ENCODE measurements at regions not wholly inside any gene's neighbourhood (a gene's known extent, or its start where the extent isn't known, plus 50 kb on each side); places are given as distances from the start of the nearest gene placed in this dataset.

- H3K36me3 ChIP-seq = no peaks in the 10 kb centered on the region
- peaks cover 5% of the 10 kb centered on the region for H3K9me3 ChIP-seq (ENCODE audit: severe bottlenecking)
- peaks cover 70% of the 10 kb centered on the region for H3K27me3 ChIP-seq (ENCODE audit: insufficient read depth, low read depth, severe bottlenecking)
- H3K27ac ChIP-seq = no peak overlapping the region
- H3K4me3 ChIP-seq (ENCODE audit: low read depth, low read length) = no peak overlapping the region
- no peak for DNase-seq
- TF ChIP-seq, protein P1, sequence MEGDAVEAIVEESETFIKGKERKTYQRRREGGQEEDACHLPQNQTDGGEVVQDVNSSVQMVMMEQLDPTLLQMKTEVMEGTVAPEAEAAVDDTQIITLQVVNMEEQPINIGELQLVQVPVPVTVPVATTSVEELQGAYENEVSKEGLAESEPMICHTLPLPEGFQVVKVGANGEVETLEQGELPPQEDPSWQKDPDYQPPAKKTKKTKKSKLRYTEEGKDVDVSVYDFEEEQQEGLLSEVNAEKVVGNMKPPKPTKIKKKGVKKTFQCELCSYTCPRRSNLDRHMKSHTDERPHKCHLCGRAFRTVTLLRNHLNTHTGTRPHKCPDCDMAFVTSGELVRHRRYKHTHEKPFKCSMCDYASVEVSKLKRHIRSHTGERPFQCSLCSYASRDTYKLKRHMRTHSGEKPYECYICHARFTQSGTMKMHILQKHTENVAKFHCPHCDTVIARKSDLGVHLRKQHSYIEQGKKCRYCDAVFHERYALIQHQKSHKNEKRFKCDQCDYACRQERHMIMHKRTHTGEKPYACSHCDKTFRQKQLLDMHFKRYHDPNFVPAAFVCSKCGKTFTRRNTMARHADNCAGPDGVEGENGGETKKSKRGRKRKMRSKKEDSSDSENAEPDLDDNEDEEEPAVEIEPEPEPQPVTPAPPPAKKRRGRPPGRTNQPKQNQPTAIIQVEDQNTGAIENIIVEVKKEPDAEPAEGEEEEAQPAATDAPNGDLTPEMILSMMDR (IDR thresholded peaks at IDR 0.05; ENCODE audit: low read depth, low read length) = no peak
Measured at GRCh38 chr19:29387586-29387985, 138.2 kb upstream of the VSTM2B start.

- no peak overlapping the region for H3K4me3 ChIP-seq (ENCODE audit: low read depth, low read length)
- H3K9me3 ChIP-seq (ENCODE audit: severe bottlenecking) = peaks cover 5% of the 10 kb centered on the region
- DNase-seq = no peak
- H3K36me3 ChIP-seq = no peaks in the 10 kb centered on the region
- TF ChIP-seq, protein P1 (IDR thresholded peaks at IDR 0.05; ENCODE audit: low read depth, low read length) = no peak
- peaks cover 73% of the 10 kb centered on the region for H3K27me3 ChIP-seq (ENCODE audit: insufficient read depth, low read depth, severe bottlenecking)
- H3K27ac ChIP-seq = no peak overlapping the region
Measured at GRCh38 chr19:29389495-29389894, 136.3 kb upstream of the VSTM2B start.

DNA sequence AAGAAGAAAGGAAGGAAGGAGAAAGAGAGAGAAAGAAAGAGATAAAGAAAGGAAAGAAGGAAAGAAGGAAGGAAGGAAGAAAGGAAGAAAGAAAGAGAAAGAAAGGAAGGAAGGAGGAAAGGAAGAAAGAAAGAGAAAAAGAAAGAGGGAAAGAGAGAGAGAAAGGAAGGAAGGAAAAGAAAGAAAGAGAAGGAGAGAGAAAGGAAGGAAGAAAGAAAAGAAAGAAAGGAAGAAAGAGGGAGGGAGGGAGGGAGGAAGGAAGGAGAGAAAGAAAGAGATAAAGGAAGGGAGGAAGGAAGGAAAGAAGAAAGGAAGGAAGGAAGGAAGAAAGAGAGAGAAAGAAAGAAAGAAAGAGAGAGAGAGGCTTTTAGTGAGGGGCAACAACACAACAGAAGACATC is 135.1 kb upstream of the VSTM2B start:
- TF ChIP-seq, protein P1 (IDR thresholded peaks at IDR 0.05; ENCODE audit: low read depth, low read length) = no peak

DNA sequence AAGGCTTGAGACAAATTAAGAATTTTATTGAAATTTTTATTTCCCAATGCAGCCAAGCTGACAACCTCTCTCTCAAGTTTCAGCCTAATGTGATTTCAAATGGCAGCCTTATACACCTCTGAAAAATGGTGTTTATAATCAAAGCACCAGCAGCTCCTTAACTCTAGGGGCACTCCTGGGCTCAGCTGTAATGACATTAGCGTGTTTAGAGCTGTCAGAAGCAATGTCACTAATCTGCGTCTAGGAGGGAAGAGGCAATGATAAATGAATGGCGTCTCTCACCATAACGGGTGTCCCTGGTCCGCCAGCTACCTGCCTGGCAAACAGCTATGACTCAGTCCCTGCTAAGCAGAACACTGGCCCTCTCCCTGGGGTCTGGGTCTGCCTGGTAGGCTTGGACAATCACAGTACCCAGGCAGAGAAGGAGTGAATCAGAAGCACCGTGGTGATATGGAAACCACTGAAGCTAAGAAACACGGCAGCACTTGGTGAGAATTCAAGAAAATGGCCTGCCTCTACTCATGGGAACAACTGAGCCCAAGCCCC is 131.8 kb upstream of the VSTM2B start:
- Histone ChIP-seq H3K27ac (no peak overlapping the region), H3K4me3 (ENCODE audit: low read depth, low read length) (no peak overlapping the region), H3K9me3 (ENCODE audit: severe bottlenecking) (peaks cover 5% of the 10 kb centered on the region), H3K27me3 (ENCODE audit: insufficient read depth, low read depth, severe bottlenecking) (peaks cover 71% of the 10 kb centered on the region), H3K36me3 (no peaks in the 10 kb centered on the region)
- TF ChIP-seq, protein P1 (IDR thresholded peaks at IDR 0.05; ENCODE audit: low read depth, low read length) = 0 out of 2 replicates have a peak, but pooled peaks have one; percentile 3
- no peak for DNase-seq

More for the DNA sequence above, 135.1 kb upstream of the VSTM2B start:
- Histone ChIP-seq H3K27me3 (ENCODE audit: insufficient read depth, low read depth, severe bottlenecking) (peaks cover 72% of the 10 kb centered on the region), H3K36me3 (no peaks in the 10 kb centered on the region), H3K27ac (no peak overlapping the region), H3K4me3 (ENCODE audit: low read depth, low read length) (no peak overlapping the region), H3K9me3 (ENCODE audit: severe bottlenecking) (peaks cover 5% of the 10 kb centered on the region)
- no peak for DNase-seq

GRCh38 chr19:29395111-29395733 is 130.6 kb upstream of the VSTM2B start:
- TF ChIP-seq, protein P1 (IDR thresholded peaks at IDR 0.05; ENCODE audit: low read depth, low read length) = no peak
- Histone ChIP-seq H3K9me3 (ENCODE audit: severe bottlenecking) (peaks cover 5% of the 10 kb centered on the region), H3K4me3 (ENCODE audit: low read depth, low read length) (no peak overlapping the region), H3K27me3 (ENCODE audit: insufficient read depth, low read depth, severe bottlenecking) (peaks cover 74% of the 10 kb centered on the region), H3K27ac (no peak overlapping the region), H3K36me3 (no peaks in the 10 kb centered on the region)
- no peak for DNase-seq

All from WERI-Rb-1 (cell line).